Panc1 (cell line): ENCODE measurements at regions not wholly inside any gene's neighbourhood (a gene's known extent, or its start where the extent isn't known, plus 50 kb on each side); places are given as distances from the start of the nearest gene placed in this dataset.

Experiments used
- ATAC-seq: fragments of 200-7000 bp; cut with Tn5 transposase; 2 replicates; pipeline ENCODE4 v1.9.1; 2020; ENCODE audit warnings: mild to moderate bottlenecking, moderate library complexity
- BruUV-seq: library from RNA; stranded (reverse); fragments of 400-500 nt; replicated peaks from 2 replicates; lab custom pipeline; 2021; lab: Mats Ljungman, UMichigan
- CTCF ChIA-PET: fragments of 300-600 bp; sonication (Branson Sonifier 250); formaldehyde crosslinking; loops from one replicate; lab custom pipeline; 2022; ENCODE audit warnings: antibody characterized with exemption; lab: Charles Lee
- POLR2A ChIA-PET: fragments of 300-600 bp; sonication (Branson Sonifier 250); formaldehyde crosslinking; loops from one replicate; lab custom pipeline; 2022; ENCODE audit warnings: antibody characterized with exemption; lab: Charles Lee
- DNase-seq: peaks from one replicate; pipeline ENCODE4 v3.0.0-alpha.2; 2010; ENCODE audit warnings: low read depth, low spot score
- H3K27ac ChIP-seq: 2 replicates; pipeline ENCODE4 v1.5.1; 2011; ENCODE audit warnings: mild to moderate bottlenecking, low read length, inconsistent platforms
- H3K27me3 ChIP-seq: fragments of 200-500 bp; sonication (Bioruptor generic); 2 replicates; pipeline ENCODE4 v1.6.0; 2014; ENCODE audit warnings: low read length, inconsistent platforms; ENCODE audit not compliant: control insufficient read depth, insufficient read depth
- H3K36me3 ChIP-seq: fragments of 200-500 bp; sonication (Bioruptor generic); 2 replicates; pipeline ENCODE4 v1.5.1; 2014; ENCODE audit warnings: inconsistent platforms, mild to moderate bottlenecking, low read length, moderate library complexity; ENCODE audit not compliant: control insufficient read depth, insufficient read depth
- H3K4me1 ChIP-seq: 2 replicates; pipeline ENCODE4 v1.5.1; 2011; ENCODE audit warnings: inconsistent platforms, mild to moderate bottlenecking, low read length, moderate library complexity; ENCODE audit not compliant: control insufficient read depth, insufficient read depth
- H3K4me3 ChIP-seq, 2 experiments: 2 replicates each; pipeline ENCODE4 v1.5.1; 2011 to 2012; ENCODE audit warnings: low read depth in 2 of 2, low read length in 2 of 2, mild to moderate bottlenecking in 2 of 2, inconsistent platforms in 1 of 2, moderate library complexity in 1 of 2
- H3K9me3 ChIP-seq: fragments of 200-500 bp; sonication (Bioruptor generic); 2 replicates; pipeline ENCODE4 v1.5.1; 2014; ENCODE audit warnings: low read depth, mild to moderate bottlenecking, inconsistent platforms, low read length, moderate library complexity; ENCODE audit not compliant: control insufficient read depth, insufficient read depth
- CTCF ChIP-seq: fragments of 450-650 bp; IDR thresholded peaks from 2 replicates; pipeline ENCODE4 v1.5.1; 2017; ENCODE audit warnings: mild to moderate bottlenecking
- POLR2AphosphoS5 ChIP-seq: IDR thresholded peaks from 2 replicates; pipeline ENCODE4 v1.6.1; 2012; ENCODE audit warnings: mild to moderate bottlenecking, low read depth, low read length, moderate library complexity
- REST ChIP-seq, 2 experiments: IDR thresholded peaks; 2 replicates each; pipeline ENCODE4 v1.6.1; 2011 to 2012; ENCODE audit warnings: low read depth in 2 of 2, control low read depth in 1 of 2, low read length in 1 of 2, mild to moderate bottlenecking in 1 of 2, moderate library complexity in 1 of 2; ENCODE audit not compliant: insufficient read depth in 1 of 2
- SIN3A ChIP-seq: IDR thresholded peaks from 2 replicates; pipeline ENCODE4 v1.6.1; 2012; ENCODE audit warnings: low read depth, mild to moderate bottlenecking, low read length, moderate library complexity, borderline replicate concordance; ENCODE audit not compliant: insufficient read depth
- TCF7L2 ChIP-seq: IDR thresholded peaks from 2 replicates; pipeline ENCODE4 v1.6.1; 2011; ENCODE audit warnings: mild to moderate bottlenecking, low read depth, low read length, inconsistent platforms
- in situ Hi-C: cut with HindIII; loops from 2 replicates; pipeline ENCODE4 v1.10.0; 2016; ENCODE audit warnings: low sequenced_read_pairs, low pct_unique_long_range_greater_than_20kb
- intact Hi-C: fragments of 100-400 bp; cut with micrococcal nuclease; formaldehyde crosslinking; loops from one replicate; pipeline ENCODE4 v1.10.0; 2022; ENCODE audit not compliant: unreplicated experiment

DNA sequence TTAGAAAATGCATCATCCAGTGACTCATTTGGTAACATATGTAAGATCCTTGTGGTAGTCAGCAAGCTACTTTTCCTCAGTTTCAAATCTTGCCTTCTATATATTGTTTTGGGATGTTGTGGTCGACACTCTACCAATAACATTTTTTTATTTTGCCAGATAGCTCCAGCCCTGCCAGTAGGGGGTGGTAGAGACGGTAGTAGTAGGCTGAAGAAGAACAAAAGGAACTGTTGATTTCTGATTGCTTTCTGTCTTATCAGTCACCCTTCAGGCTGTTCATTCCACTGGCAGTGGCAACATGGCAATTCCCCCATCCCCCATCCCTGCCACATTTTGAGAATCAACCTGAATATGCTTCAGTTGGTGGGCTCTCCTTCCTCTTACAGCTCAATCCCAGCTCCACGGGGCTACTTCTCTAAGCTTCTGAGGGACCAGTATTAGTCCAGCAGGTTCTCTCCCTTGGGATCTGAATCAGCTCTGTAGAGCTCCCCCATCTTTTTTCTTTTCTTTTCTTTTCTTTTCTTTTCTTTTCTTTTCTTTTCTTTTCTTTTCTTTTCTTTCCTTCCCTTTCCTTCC lies 171.5 kb upstream of the VEGFC start:
- Histone ChIP-seq H3K27ac (no peak overlapping the region), H3K4me1 (no peaks in the 10 kb centered on the region), H3K4me3 (no peak overlapping the region), H3K9me3 (no peaks in the 10 kb centered on the region), H3K36me3 (no peaks in the 10 kb centered on the region), H3K27me3 (no peaks in the 10 kb centered on the region)
- no TSS peak for BruUV-seq
- TF ChIP-seq TCF7L2 (no peak), SIN3A (no peak), CTCF (peak; percentile 66)
- CTCF ChIA-PET, result interaction anchor here (0.6 to 0.8 kb wide), 2 partner anchors 83 to 285 kb away, joined by 3 to 4 read pairs; no protein-coding TSS in a partner anchor
- ATAC-seq (no peak), DNase-seq (no peak)
- POLR2A ChIA-PET, result interaction anchor here (0.7 kb wide), 1 partner anchor 395 kb away, joined by 5 read pairs; no protein-coding TSS in a partner anchor
- intact Hi-C loops (no loop called here), in situ Hi-C loops (no loop called here)

DNA sequence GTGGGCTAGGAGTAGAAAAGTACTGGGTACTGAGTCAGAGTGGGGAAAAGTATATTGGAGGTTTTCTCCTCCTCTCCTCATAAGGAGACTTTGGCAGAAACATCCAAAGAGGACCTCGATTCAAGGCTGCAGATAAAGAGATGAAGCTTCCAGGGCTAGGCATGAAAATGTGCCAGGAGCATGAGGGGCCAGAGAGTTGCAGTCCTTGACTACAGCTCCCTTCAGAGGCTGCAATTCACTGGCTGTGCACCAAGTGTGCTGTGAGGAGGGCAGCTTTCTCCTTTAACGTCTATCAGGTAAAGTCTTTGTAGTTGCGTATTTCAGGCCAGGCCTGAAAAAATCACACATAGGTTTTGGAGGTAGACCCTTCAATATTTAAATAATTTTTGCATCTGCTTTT lies 174.9 kb upstream of the VEGFC start:
- H3K4me1 ChIP-seq, result no peaks in the 10 kb centered on the region
- no TSS peak for BruUV-seq
- H3K27me3 ChIP-seq, result no peaks in the 10 kb centered on the region
- DNase-seq, result no peak
- in situ Hi-C loops, result no loop called here
- no peaks in the 10 kb centered on the region for H3K9me3 ChIP-seq
- intact Hi-C loops, result no loop called here
- H3K4me3 ChIP-seq, result no peak overlapping the region
- H3K27ac ChIP-seq, result no peak overlapping the region
- TF ChIP-seq SIN3A, result no peak
- no peak for TF ChIP-seq TCF7L2
- no peak for TF ChIP-seq POLR2AphosphoS5
- TF ChIP-seq CTCF, result no peak
- no peak for TF ChIP-seq REST (IDR thresholded peaks at IDR 0.05; ENCODE audit: insufficient read depth in 1 of 2, low read depth in 2 of 2, low read length in 1 of 2)
- ChIA-PET CTCF (no interaction called here), POLR2A (interaction anchor here (0.5 kb wide), 1 partner anchor 181 kb away, joined by 8 read pairs; no protein-coding TSS in a partner anchor)
- H3K36me3 ChIP-seq, result no peaks in the 10 kb centered on the region
- ATAC-seq, result no peak
